HG03103 (cell line): ENCODE measurements at regions not wholly inside any gene's neighbourhood (a gene's known extent, or its start where the extent isn't known, plus 50 kb on each side); places are given as distances from the start of the nearest gene placed in this dataset.
"Not testable (repeated sequence)": the region's sequence is repeated elsewhere in the genome, so short reads cannot be mapped to it uniquely, and the experiment has no call there.

Experiments
- ATAC-seq: cut with Tn5 transposase; IDR thresholded peaks from one replicate; pipeline ENCODE4 v1.9.1; 2021; ENCODE audit warnings: low read depth; ENCODE audit not compliant: unreplicated experiment

DNA sequence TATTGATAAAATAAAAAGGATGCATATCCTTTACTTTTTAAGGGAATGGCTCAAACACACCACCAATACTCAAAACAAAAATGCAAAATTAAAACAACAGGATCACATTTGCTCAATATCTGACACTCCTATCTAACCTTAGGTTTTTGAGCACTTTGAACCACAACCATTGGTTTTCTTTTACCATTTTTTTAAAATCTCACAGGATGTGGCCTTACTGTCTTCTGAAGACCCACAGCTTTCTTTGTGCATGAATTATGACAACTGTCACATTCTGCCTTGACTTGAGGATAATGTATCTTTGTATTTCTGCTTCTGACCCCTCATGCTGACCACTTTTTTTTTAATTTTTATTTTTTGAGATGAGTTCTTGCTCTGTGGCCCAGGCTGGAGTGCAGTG, 461.1 kb upstream of the NRP1 start:
- no peak for ATAC-seq

DNA sequence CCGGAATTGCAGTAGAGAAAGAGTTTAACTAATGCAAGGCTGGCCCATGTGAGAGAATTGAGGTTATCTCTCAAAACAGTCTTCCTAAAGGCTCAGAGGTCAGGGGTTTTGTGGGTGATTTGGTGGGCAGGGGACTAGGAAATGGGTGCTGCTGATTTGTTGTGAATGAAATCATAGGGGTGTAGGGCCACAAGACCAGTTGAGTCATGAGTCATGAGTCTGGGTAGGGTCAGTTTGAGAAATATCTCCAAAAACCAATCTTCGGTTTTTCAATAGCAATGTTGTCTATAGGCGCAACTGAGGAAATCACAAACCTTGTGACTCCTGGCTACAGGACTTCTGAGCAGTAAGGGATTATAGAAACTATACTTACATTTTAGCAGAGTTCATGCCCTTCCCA, 460.0 kb upstream of the NRP1 start:
- ATAC-seq: no peak

DNA sequence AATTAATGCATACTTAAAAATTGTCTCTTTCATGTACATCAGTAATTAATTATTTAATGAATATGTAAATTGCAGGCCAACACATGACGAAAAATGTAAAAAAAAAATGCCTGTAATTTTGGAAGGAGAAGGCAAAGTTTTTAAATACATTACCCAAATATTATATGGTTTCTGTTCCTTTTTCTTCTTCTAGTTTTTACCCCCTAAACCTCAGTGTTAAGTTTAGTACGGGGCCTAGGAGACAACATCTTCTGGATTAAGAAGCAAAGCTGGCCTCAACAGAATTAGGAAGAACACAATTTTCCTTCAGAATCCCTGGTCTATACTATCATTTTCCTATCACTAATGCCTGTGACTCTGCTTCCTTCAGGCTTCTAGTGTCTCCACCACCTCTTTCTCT, 459.3 kb upstream of the NRP1 start:
- no peak for ATAC-seq

DNA sequence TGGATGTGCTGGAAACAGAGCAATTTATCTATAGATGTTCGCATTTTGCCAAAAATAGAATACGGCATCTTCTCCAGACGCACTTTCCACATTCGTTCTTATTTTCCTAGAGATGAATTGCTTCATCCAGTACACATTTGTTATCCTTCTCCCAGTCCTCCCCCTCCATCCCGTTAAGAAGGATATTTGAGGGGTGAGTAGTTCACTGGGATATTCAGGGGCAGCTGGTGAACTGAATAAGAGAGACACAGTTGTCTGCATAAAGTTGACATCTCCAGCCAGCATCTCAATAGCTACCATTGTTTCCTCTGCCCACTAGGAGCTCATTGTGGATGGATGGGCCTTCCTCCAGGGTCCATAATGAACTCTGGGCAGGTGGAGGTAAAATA, 456.8 kb upstream of the NRP1 start:
- no peak for ATAC-seq

- no peak for ATAC-seq
These were observed 456.2 kb upstream of the NRP1 start for GRCh38 chr10:33790521-33791271.

GRCh38 chr10:33783557-33783956, 449.1 kb upstream of the NRP1 start:
- ATAC-seq: no peak

DNA sequence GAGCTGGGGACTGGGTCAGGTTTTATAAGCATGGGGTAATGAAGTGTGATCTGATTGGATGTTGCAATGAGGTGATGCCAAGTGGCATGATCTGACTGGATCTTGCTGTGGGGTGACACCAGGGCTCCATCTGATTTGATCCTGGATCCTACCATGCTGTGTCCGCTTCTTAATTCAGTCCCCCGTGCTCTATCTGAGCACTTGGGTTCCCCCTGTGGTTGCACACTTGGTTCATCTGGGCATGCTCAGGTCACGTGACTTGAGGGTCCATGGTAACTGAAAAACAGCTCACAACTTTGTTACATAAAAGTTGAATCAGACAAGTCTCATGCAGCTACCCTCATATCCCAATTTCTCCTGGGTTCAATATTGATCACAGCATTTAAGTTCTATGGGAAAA, 448.6 kb upstream of the NRP1 start:
- ATAC-seq: no peak

GRCh38 chr10:33781606-33782395, 447.3 kb upstream of the NRP1 start:
- ATAC-seq: no peak

DNA sequence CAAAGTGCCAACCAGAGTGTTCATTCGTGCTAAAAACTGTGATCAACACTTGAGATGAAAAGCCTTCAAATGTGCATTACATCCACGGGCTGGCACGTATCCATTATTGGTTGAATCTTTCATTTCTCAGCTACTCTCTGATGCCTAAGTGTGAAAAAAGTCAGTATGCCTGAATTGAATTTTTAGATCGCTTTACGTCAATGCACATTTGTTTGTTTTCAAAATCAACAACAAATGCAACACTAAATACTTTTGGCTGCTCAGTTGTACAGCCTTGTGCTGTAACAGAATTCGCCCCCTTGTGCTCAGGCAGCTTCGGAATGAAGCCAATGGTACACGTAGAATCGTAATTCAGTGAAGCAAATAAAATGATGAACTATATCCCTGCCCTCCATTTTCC, 446.5 kb upstream of the NRP1 start:
- no peak for ATAC-seq

DNA sequence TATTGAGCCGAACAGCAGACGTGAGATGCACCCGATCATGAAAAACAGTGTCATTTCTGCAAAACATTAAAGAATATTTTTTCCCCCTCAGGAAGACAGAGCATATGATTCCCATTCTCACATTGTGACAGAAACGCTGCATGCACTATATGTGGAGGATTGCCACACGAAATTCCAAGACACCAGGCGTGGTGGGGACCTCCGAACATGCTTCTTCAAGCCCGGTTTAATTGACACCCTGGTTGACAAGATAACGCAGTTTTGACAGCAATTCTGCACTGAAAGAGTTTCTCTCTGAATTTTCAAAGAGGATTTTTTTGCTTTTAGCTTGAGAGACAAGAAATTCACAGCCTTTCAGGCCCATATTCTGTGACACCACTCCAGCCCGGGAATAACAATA, 442.8 kb upstream of the NRP1 start:
- ATAC-seq: no peak

DNA sequence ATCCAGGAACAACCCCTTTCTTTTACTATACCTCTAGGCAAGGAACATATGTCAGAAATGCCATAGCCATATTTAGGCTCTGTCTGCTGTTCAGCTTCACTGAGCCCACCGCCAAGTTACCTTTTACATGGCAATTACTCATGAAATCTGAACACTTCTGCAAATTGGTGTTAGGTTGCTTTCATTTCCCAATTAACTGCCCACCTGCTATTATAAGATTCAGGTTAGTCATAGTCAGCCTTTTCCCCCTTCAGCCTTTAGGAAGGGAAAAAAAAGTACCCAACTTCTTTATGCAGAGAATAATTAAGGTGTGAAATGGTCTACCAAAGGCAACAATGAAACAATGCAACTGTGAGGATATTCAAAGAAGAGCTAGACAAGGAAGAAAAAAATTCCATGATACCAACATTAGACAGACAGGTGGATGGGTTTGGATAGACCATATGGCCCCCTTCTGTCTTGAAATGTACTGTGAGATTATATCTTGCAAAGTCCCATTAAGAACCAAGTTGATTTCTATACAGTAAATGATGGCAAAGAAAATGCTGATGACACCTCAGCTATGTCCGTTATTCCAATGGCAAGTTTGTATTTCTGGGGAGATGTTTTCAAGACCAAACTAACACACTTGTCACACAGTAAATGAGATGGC, 442.1 kb upstream of the NRP1 start:
- no peak for ATAC-seq

GRCh38 chr10:33774857-33775256, 440.4 kb upstream of the NRP1 start:
- ATAC-seq: no peak

GRCh38 chr10:33773886-33774480, 439.5 kb upstream of the NRP1 start:
- ATAC-seq: no peak

- ATAC-seq: no peak
These were observed 438.7 kb upstream of the NRP1 start for GRCh38 chr10:33773253-33773573.

- ATAC-seq: no peak
These were observed 438.1 kb upstream of the NRP1 start for GRCh38 chr10:33772370-33773252.

DNA sequence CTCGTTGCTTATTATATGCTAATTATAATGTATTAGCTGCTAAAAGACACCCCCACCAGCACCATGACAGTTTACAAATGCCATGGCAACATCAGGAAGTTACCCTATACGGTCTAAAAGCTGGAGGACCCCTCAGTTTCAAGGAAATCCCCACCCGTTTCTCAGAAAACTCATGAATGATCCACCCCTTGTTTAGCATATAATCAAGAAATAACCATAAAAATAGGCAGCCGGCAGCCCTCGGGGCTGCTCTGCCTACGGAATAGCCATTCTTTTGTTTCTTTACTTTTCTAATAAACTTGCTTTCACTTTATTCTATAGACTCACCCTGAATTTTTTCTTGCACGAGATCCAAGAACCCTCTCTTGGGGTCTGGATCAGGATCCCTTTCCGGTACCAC, 437.4 kb upstream of the NRP1 start:
- ATAC-seq: not testable (repeated sequence)

DNA sequence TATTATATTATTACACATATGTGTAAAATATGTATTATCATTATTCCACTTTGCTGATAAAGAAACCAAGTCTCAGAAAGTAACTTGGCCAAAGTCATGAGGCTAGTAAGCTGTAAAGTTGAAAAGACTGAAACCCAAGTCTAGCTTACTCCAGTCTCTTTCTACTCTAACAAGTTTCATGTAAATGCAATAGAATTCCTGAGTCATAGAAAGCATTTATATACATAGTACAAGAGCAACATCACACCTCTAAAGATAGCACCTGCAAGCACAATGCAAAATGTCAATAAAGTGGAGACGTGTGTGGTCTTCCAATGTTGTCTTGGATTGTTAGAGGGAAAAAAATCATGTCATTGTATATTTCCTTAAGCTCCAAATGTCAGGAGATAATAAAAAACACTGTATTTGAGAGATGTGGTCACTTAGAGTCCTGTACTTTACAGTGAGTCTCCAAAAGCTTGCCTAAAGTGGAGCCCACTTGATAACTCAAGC, 430.3 kb upstream of the NRP1 start:
- ATAC-seq: no peak

- no peak for ATAC-seq
These were observed 425.8 kb upstream of the NRP1 start for GRCh38 chr10:33760056-33760943.

DNA sequence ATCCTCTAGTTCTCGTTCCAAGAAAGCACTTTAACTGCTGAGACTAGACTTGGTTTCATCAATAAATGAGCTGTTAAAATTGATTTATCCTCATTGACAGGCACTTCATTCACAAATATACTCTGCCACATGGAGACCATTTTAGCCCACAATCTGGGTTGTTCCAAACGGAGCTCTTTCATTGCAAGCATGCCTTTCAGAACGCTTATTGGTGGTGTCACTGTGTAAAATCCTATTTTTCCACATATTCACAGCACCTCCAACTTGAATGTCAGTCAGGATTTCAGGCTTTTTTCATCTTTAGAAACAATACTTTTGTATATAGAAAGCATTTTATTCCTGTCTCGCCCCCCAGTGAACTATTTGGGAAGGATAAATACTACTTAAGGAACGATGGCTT, 424.7 kb upstream of the NRP1 start:
- ATAC-seq: no peak
